HG03565 (cell line): ENCODE measurements at regions not wholly inside any gene's neighbourhood (a gene's known extent, or its start where the extent isn't known, plus 50 kb on each side); places are given as distances from the start of the nearest gene placed in this dataset.
"Not testable (repeated sequence)": the region's sequence is repeated elsewhere in the genome, so short reads cannot be mapped to it uniquely, and the experiment has no call there.

Experiments
- ATAC-seq: cut with Tn5 transposase; IDR thresholded peaks from one replicate; pipeline ENCODE4 v1.9.1; 2021; ENCODE audit warnings: mild to moderate bottlenecking, moderate library complexity; ENCODE audit not compliant: unreplicated experiment

GRCh38 chr2:189231719-189232323, 52.3 kb upstream of the COL5A2 start:
- no peak for ATAC-seq

- peak; percentile 80 for ATAC-seq
Observed at GRCh38 chr2:189232759-189233406, 53.3 kb upstream of the COL5A2 start.

GRCh38 chr2:189233527-189233926, 54.0 kb upstream of the COL5A2 start:
- ATAC-seq: no peak

GRCh38 chr2:189234991-189235390, 55.4 kb upstream of the COL5A2 start:
- ATAC-seq: no peak

- no peak for ATAC-seq
Observed at GRCh38 chr2:189236066-189236465, 56.5 kb upstream of the COL5A2 start.

- no peak for ATAC-seq
Observed at GRCh38 chr2:189238903-189239302, 59.3 kb upstream of the COL5A2 start.

- not testable (repeated sequence) for ATAC-seq
Observed at GRCh38 chr2:189243843-189244242, 64.3 kb upstream of the COL5A2 start.

- no peak for ATAC-seq
Observed at GRCh38 chr2:189247276-189247675, 67.7 kb upstream of the COL5A2 start.

- ATAC-seq: no peak
Observed at GRCh38 chr2:189248141-189248540, 68.6 kb upstream of the COL5A2 start.

- no peak for ATAC-seq
Observed at GRCh38 chr2:189249171-189249570, 69.6 kb upstream of the COL5A2 start.

GRCh38 chr2:189249901-189250300, 70.3 kb upstream of the COL5A2 start:
- ATAC-seq: no peak

GRCh38 chr2:189252991-189253675, 73.6 kb upstream of the COL5A2 start:
- no peak for ATAC-seq

GRCh38 chr2:189253836-189254235, 74.3 kb upstream of the COL5A2 start:
- ATAC-seq: no peak

- ATAC-seq: no peak
Observed at GRCh38 chr2:189254268-189254883, 74.8 kb upstream of the COL5A2 start.

GRCh38 chr2:189255711-189256110, 76.2 kb upstream of the COL5A2 start:
- no peak for ATAC-seq

GRCh38 chr2:189258616-189259365, 79.2 kb upstream of the COL5A2 start:
- no peak for ATAC-seq

- no peak for ATAC-seq
Observed at GRCh38 chr2:189260361-189260814, 80.8 kb upstream of the COL5A2 start.

- no peak for ATAC-seq
Observed at GRCh38 chr2:189261431-189261841, 81.9 kb upstream of the COL5A2 start.

GRCh38 chr2:189261916-189262315, 82.4 kb upstream of the COL5A2 start:
- no peak for ATAC-seq

GRCh38 chr2:189265696-189266320, 86.2 kb upstream of the COL5A2 start:
- ATAC-seq: no peak

- ATAC-seq: no peak
Observed at GRCh38 chr2:189267491-189267890, 87.9 kb upstream of the COL5A2 start.
